ENCODE measurements at regions not wholly inside any gene's neighbourhood (a gene's known extent, or its start where the extent isn't known, plus 50 kb on each side); places are given as distances from the start of the nearest gene placed in this dataset.
"Not testable (repeated sequence)": the region's sequence is repeated elsewhere in the genome, so short reads cannot be mapped to it uniquely, and the experiment has no call there.

GRCh38 chr3:106945435-106945834, 431.8 kb upstream of the CCDC54 start:
- no peak for DNase-seq

- DNase-seq, result no peak
These were observed 430.4 kb upstream of the CCDC54 start for GRCh38 chr3:106946866-106947265.

DNA sequence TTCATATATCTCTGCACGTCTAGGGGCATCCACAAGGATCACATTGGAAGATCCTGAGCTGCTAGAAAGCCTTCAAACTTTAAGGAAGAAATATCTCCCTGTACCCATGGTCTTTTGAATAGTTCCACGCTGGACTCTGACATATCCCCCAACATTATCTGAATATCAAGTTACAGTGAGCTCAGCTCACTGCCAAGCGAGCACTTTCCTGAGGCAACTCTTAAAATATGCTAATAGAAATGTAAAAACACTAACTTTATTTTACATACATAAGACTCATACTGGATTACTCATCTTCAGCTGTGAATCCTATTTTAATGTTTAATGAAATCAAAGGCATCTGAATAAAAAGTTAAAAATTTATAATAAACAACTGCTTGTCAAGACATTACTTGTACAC, 420.2 kb upstream of the CCDC54 start:
- DNase-seq, result no peak

DNA sequence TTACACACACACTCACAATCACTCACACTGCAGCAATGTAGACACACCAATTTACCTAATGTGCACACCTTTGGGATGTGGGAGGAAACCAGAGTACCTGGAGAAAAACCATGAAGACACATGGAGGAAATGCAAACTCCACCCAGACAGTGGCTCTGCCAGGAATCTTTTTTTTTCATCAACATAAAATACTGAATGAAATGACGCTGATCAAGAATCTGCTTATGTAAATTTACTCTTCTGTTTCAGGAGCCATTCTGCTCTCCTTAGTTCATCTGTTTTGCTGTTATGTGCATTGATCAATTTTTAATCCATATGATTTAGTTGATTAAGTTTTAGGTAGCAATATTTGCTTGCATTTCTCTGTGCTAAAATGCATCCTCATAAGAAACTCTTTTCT, 414.2 kb upstream of the CCDC54 start:
- DNase-seq, result no peak

- no peak for DNase-seq
These were observed 413.8 kb upstream of the CCDC54 start for GRCh38 chr3:106963442-106963841.

DNA sequence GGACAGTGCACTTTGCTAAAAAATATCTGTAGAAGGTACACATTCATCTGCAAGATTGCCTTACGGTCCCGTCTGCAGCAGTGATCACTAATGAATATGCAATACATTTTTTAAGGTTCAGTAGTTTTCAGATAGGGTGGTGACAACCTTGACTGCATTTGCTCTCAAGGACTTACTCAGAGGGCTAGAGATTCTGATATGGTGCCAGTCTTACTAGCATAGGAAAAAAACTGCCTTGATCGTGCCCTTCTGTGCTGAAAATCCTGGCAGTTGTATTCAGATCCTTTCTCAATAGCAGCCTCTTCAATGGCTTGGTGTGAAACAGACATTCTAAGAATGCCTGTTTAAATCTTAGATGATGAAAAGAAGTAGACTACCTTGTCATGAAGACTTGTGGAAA, 411.9 kb upstream of the CCDC54 start:
- no peak for DNase-seq

- DNase-seq, result no peak
These were observed 407.6 kb upstream of the CCDC54 start for GRCh38 chr3:106969596-106969995.

DNA sequence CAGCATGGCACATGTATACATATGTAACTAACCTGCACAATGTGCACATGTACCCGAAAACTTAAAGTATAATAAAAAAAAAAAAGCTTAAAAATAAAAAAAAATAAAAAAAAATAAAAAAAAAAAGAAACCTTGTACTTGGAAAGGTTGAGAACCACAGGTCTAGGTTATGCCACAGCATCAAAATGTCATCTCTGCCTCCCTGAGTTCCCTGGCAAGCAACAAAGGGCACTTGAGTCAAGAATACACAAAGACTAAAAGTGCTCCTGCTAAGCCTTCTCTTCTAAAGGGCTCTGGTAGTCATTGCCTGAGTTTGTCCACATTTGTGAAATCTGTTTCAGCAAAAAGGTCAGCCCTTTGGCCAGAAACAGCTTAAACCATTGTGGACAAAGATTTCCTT, 395.8 kb upstream of the CCDC54 start:
- no peak for DNase-seq

DNA sequence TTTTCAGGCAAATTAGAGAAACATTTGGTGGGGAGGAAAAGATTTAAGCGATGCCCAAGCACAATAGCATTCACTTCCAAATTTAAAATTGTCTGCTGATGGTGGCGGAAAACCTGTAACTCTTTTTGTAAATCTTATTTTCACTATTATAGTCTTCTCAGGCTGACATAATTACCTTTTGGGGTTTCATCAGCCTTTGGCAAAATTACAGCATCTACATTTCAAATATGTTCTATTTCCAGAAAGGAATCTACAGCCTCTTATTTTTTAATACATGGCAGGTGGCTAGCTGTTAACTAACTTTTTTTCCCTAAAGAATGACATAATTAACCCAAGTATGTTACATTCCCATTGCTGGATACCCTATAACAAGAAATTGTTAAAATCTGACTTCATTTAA, 391.5 kb upstream of the CCDC54 start:
- no peak for DNase-seq

DNA sequence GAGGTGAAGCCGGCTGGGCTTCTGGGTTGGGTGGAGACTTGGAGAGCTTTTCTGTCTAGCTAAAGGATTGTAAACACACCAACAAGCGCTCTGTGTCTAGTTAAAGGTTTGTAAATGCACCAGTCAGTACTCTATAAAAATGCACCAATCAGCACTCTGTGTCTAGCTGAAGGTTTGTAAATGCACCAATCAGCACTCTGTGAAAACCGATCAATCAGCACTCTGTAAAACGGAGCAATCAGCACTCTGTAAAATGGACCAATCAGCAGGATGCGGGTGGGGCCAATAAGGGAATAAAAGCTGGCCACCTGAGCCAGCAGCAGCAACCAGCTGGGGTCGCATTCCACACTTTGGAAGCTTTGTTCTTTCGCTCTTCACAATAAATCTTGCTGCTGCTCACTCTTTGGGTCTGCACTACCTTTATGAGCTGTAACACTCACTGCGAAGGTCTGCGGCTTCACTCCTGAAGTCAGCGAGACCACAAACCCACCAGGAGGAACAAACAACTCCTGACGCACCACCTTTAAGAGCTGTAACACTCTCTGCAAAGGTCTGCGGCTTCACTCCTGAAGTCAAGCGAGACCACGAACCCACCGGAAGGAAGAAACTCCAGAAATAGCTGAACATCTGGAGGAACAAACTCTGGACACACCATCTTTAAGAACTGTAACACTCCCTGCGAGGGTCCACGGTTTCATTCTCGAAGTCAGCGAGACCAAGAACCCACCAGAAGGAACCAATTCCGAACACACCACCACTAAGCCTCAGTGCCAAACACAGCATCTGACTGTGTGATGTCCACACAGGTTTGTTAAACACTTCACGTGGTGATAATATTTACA, 378.2 kb upstream of the CCDC54 start:
- peak; percentile 5 for DNase-seq

DNA sequence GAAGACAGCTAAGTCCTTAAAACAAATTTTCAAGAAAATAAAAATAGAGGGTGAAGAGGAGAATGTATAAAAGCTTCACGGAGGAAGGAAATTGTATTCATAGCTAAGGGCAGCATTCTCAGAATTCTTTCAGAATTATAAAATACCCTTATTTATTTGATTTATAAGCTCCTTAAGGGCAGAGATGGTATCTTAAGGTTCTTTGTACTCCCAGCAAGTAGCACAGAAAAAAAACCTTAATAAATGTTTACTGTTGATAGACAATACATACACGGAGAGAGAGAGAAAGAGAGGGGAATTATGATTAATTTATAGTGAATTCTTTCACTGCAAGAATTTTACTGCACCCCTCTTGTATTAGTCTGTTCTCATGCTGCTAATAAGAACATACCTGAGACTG, 375.6 kb upstream of the CCDC54 start:
- DNase-seq, result no peak

DNA sequence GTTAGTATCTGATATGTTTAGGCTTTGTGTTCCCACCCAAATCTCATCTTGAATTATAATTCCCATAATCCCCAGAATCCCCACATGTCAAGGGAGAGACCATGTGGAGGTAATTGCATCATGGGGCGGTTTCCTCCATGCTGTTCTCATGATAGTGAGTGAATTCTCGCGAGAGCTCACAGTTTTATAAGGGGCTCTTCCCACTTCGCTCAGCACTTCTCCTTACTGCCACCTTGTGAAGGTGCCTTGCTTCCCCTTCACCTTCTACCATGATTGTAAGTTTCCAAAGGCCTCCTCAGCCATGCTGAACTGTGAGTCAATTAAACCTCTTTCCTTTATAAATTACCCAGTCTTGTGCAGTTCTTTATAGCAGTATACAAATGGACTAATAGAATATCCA, 371.9 kb upstream of the CCDC54 start:
- DNase-seq, result not testable (repeated sequence)

DNA sequence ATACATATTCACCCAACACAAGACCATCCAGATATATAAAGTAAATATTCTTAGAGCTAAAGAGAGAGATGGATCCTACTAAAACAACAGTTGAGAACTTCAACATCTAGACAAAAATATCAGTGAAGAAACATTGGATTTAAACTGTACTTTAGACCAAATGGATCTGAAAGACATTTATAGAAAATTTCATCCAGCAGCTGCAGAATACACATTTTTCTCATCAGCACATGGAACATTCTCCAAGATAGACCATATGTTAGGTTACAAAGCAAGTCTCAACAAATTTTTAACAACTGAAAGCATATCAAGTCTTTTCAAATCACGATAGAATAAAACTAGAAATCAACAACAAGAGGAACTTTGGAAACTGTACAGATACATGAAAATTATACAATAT, 369.0 kb upstream of the CCDC54 start:
- DNase-seq, result no peak

DNA sequence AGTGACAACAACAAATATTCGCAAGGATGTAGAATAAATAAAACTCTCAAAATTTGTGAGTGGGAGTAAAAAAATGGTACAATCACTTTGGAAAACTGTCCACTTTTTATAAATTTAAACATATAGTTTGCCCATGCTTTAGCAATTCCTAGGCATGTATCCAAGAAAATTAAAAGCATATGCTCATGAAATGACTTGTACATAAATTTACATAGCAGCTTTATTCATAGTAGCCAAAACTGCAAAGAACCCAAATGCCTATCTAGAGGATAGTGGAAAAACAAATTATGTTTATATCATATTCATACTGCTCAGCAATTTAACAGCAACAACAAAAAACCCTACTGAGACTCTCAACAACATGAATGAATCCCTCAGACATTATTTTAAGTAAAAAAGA, 363.6 kb upstream of the CCDC54 start:
- no peak for DNase-seq

DNA sequence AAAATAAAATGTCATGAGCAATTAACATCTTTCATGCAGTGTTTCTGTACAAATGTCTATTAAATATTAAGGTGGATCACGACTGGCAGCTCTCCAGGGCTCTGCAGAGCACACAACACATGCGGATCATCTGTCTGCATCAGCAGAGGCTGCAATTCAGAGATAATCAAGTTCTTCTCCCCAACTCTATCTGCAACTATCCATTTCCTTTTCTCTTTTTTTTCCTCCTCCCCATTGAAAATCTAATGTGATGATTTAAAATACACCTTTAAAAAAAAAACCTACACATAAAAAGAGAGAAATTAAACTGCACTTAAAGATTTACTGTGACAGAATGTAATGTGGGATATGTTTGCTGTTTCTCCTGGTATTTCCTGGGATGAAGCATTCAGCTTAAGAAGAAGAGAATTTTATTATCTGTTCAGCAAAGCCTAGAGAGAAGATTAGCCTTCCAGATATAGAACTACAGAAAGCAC, 352.6 kb upstream of the CCDC54 start:
- no peak for DNase-seq

DNA sequence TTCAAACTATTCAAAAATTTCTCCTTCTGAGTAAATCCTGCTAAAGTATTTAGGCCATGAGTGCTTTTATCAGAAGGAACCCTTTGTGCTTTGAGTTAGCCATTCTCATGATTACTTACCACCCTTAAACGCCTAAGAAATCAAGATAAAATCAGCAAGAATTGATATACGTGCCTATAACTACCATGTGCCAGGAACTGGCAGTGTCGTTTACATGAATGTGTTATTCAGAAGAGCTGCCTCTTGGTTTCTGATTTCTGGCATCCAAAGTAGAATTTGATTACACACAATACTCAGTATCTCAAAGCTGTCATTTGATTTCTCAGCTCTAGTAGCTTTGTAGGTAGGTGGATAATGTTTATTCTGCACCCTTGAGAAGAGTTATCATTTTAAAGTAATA, 351.3 kb upstream of the CCDC54 start:
- no peak for DNase-seq

DNA sequence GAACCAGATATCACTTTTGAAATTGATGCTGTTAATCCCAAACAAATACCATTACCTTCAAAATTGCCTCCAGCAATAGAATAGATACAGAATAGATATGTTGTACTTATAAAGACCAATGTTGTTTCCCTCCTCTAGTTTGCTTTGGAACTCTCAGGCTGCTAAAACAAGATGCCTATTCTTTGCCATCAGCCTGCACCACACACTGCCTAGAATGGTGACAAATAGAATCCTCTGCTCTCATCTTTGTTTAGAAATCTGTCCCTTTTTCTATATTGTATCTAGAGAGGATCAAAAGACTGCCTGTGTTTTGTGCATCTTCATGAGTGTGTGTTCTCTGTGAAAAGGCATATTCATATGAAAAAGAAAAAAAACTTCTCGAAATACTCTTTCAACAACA, 349.2 kb upstream of the CCDC54 start:
- DNase-seq, result no peak

DNA sequence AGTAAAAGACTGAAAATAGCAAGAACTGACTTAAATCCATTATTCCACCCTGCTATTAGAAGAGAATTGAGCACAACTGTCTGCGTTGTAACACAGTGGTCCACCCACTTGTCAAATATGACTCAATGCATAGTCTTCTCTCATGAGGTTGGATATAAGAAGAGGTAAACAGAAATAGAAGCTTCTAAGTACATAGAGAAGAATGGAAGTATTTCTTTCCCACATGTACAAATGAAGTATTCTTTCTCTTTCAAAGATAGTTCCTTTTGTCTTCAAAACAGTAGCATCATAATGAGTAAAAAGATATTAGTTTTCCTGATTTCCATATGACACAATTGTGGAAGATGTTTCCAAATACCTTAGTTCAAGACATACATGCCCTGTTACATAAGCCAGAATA, 348.6 kb upstream of the CCDC54 start:
- no peak for DNase-seq

- no peak for DNase-seq
These were observed 345.1 kb upstream of the CCDC54 start for GRCh38 chr3:107032111-107032510.

- no peak for DNase-seq
These were observed 343.1 kb upstream of the CCDC54 start for GRCh38 chr3:107034142-107034541.

- DNase-seq, result no peak
These were observed 342.1 kb upstream of the CCDC54 start for GRCh38 chr3:107035176-107035575.

GRCh38 chr3:107044677-107045076, 332.6 kb upstream of the CCDC54 start:
- no peak for DNase-seq

- no peak for DNase-seq
These were observed 331.4 kb upstream of the CCDC54 start for GRCh38 chr3:107045791-107046190.

DNA sequence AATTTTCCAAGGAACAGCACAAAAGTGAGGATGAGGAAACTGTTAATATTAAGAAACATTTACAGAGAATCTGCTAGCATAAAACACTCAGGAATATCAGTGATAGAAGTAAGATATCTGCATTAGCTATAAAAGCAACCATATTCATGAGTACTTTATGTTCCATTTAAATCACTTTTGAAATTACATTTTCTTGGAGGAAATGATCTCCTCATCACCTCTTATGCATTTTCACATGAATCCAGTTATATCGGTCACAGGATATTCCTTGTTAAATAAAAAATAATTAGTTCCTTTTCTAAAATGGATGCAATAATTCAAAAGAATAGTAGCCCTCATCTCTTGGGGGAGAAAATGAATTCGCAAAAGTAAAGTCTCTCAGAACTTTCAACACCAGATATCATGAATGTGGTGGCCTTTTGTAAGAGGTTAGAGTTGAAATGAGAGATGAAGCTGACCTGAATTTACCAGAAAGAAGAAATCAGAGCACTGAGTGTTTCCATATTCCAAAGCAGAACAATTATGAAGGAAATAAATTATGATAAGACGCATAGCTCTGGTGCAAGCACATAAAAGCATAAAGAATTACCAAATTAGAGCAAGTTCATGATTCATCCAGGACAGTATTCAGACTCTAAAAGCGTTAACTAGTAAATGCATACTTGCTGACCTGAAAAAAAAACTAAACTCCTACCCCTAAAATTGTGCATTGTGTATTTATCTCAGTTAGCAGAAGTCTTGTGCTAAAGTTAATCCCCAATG, 321.9 kb upstream of the CCDC54 start:
- DNase-seq, result no peak

All from MV-4-11 (cell line).